HG03571 (cell line): ENCODE measurements at regions not wholly inside any gene's neighbourhood (a gene's known extent, or its start where the extent isn't known, plus 50 kb on each side); places are given as distances from the start of the nearest gene placed in this dataset.

ENCODE experiments used
- ATAC-seq: cut with Tn5 transposase; IDR thresholded peaks from one replicate; pipeline ENCODE4 v1.9.1; 2021; ENCODE audit not compliant: unreplicated experiment

DNA sequence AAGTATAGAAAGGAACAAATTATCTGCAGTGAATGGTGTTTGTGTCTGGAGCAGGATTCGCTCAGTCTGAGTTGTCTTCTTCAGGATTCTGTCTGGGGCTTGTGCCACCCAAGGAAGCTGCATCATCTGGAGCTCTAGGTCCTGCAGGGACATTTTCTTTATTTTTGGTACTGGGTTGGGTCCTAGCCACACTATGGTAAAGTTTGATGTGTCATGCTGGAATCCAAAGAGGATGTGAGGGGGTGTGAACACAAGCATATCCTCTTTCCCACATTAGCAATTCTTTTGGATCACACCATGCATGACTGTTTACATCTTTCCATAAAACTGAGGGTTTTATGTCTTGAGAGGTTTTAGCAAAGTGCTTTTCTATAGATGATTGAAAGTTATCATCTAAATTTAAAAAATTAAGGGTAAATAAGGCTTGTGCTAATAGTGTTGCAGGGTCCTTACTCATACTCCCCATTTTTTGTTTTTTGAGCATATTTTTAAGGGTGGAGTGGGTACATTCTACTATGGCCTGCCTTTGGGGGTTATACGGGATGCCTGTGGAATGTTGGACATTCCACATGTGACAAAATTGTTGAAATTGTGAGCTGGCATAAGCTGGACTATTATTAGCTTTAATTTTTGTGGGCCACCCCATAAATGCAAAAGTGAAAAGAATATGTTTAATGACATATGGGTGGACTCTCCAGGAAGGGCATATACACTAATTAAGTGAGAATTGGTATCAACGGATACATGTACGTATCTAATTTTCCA, 152.0 kb upstream of the HMCN1 start:
- ATAC-seq: no peak

DNA sequence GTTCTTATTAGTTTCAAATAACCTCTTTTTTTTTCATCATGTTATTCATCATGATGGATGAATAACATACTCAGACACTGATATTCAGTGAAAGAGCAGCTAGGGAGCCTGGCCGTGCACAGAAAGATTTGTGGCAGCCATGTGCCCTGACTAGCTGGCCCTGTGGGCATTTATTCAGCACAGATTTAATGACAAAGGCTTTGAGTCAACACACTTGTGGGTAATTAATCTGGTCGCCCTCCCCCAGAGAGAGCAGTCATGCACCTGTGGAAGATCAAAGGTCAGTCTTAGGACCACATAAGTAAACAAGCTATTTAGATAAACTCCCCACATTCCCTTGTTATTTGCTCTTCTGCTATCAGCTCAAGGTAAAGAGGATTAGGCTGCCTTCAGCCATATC, 153.2 kb upstream of the HMCN1 start:
- no peak for ATAC-seq

DNA sequence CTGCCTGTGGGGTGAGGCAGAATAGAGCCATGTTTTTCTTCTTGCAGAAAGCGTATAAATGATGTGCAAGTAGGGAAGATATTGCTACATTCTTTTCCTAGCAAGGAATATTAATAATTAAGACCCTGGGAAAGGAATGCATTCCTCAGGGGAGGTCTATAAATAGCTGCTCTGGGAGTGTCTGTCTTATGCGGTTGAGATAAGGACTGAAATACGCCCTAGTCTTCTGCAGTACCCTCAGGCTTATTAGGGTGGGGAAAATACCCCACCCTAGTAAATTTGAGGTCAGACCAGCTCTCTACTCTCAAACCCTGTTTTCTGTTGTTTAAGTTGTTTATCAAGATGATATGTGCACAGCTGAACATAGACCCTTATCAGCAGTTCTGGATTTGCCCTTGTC, 155.9 kb upstream of the HMCN1 start:
- no peak for ATAC-seq

GRCh38 chr1:185574139-185574875, 159.9 kb upstream of the HMCN1 start:
- ATAC-seq: no peak

- no peak for ATAC-seq
Observed at GRCh38 chr1:185573677-185574076, 160.5 kb upstream of the HMCN1 start.

DNA sequence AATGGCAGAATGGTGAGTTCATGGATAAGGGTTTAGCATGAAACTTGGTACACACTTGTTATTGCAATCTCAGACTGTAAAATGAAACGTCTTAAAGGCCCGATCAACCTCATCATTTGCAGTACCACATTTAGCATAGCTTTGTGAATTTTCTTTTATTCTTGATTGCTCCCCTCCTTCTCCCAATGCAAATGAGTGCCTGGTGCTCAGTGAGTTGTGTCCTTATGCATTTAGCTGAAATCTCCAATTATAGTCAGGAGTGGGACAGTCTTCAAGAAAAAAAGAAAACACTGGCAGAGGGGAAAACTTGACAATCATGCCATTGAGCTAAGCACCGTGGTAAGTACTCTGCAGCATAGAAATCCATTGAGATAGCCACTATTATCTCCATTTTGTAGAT, 161.0 kb upstream of the HMCN1 start:
- ATAC-seq: no peak

DNA sequence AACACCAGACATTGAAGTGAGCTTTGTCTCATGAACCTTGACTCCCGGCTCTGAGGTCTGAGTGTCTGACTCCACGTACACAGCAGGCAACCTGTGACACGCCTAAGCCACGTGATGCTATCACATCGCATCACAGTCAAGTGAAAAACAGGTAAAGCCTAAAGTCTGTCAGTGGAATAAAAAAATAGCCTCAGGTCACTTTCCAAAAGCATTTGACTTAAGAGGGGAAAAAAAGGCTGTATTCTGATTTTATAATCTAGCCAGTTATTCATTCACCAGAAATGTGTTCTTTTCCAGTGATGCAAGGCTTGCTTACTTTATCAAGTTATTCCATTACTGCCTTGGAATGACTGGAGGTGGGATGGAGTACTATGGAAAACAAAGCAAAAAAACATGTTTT, 163.2 kb upstream of the HMCN1 start:
- no peak for ATAC-seq

DNA sequence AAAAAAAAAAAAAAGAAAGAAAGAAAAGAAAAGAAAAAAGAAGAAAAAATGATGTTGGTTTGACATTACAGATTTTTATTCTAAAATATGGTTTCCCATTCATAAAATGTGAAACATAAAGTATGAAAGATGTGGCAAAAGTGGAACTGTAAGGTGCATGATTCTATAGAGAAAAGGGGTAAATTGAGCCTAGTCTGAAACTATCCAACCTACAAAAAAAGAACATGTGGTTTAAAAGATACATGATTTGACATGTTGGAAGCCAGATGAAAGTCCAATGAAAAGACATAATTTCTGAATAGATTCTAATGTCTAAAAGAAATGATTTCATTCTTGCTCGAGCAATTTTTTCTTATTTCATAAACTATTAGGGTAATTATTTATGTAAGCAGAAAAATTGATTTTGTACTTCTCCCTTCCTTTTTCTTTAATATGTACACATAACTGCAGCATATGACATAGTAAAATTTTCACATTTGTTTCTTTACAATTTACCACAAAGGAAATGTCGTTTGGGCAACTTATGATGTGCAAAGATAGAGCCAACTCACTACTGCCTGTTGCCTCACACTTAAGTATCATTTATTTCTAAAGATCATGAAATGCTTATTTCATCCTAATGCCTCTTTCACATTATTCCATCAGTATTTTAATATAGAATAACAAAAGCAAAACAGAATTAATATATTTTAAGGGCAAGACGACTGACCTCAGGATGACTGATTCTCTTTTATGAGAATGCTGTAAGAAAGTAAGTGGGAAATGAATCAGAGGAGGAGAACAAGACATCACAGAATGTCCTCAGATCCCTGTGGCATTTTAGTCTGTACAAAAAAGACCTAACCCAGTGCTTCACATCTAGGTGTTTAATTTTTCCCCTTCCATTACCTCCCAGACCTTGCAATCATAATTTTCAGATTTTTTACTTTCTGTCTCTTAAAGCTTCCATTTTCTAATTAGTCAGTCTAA, 165.8 kb upstream of the HMCN1 start:
- ATAC-seq: no peak

- ATAC-seq: no peak
Observed at GRCh38 chr1:185567440-185567839, 166.8 kb upstream of the HMCN1 start.

GRCh38 chr1:185566995-185567394, 167.2 kb upstream of the HMCN1 start:
- ATAC-seq: no peak

- ATAC-seq: no peak
Observed at GRCh38 chr1:185565302-185565701, 168.9 kb upstream of the HMCN1 start.

- ATAC-seq: no peak
Observed at GRCh38 chr1:185564816-185565215, 169.4 kb upstream of the HMCN1 start.

DNA sequence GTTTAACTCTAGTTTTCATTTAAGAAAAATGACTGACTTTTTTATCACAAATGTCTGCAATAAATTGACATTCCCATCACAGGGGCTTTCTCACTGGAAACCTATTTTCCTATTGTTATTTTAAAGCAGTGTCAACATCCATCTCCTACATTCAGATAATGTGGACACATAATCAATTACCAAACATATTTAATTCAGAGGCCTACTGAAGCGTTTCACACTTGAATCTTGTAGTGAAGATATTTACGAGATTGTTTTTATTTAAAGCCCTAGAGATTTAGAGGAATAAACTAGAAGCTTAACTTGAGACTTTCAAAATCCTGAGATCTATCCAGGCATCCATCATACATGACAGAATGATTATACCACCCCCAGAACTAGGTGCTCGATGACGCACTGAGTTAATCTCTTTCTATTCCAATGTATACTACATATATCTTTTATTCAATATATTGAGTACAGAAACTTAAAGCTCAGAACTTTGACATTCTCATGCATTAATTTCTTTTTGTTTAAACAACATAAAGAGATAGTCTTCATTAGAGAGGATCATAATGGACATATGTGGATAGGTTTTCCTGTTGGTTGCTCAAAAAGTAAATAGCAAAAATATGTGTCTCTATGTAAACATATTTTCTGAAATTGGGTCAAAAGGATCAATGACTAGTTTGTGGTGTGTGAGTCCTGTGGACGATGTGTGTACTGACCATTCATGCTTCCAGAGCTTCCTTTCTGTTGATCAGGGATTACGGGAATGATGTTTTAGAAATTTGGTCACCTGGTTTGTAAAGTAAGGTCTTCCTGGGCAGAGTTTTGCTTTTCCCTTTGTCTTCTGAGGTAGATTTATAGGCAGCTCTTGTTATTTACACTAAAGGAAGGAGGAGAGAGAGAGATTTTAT, 171.5 kb upstream of the HMCN1 start:
- no peak for ATAC-seq

- no peak for ATAC-seq
Observed at GRCh38 chr1:185561629-185562028, 172.6 kb upstream of the HMCN1 start.

DNA sequence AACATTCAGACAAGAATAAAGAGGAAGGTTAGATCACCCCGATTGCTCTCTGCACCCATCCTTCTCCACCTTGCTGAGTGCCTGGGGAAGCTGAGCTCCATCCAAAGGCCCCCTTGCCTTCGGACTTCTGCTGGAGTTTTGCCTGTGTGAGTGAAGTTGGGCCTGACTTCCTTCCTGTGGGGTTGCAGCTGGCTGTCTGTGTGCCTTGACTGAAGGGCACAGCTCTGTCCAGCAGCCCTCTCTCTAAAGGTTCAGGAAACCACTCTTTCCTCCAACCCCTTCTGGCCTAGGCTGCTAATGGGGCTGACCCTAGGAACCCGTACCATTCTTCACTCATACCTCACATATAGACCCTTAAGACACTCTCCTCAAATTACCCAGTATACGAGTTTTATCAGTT, 173.4 kb upstream of the HMCN1 start:
- ATAC-seq: no peak

- peak; percentile 97 for ATAC-seq
Observed at GRCh38 chr1:185559684-185560331, 174.4 kb upstream of the HMCN1 start.

- no peak for ATAC-seq
Observed at GRCh38 chr1:185559151-185559550, 175.0 kb upstream of the HMCN1 start.

- no peak for ATAC-seq
Observed at GRCh38 chr1:185556561-185556960, 177.6 kb upstream of the HMCN1 start.

DNA sequence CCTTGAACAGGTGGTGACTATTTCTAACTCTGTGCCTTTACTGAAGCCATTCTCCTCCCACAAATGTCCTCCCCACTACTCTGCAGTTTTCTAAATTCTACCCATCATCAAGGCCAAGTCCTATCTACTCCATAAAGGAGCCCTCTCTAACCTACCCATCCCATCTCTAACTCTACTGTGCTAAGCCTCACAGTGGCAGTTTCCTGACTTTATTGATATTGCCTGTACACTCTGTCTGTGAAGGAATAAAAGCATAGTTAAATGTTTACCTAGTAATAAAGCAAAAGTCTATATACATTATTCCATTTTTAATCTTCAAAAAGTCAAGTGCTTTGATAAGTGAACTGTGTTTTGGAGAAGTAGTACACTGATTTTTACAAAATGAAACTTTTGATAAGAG, 178.4 kb upstream of the HMCN1 start:
- no peak for ATAC-seq

- no peak for ATAC-seq
Observed at GRCh38 chr1:185551008-185551407, 183.2 kb upstream of the HMCN1 start.
